ENCODE measurements at regions not wholly inside any gene's neighbourhood (a gene's known extent, or its start where the extent isn't known, plus 50 kb on each side); places are given as distances from the start of the nearest gene placed in this dataset.

- no peak for TF ChIP-seq POLR2A (IDR thresholded peaks at IDR 0.05)
- TF ChIP-seq CTCF (IDR thresholded peaks at IDR 0.05 in 4 of 5, conservative IDR thresholded peaks at IDR 0.05 in 1 of 5) = no peak
Observed at GRCh38 chr7:18202315-18203045, 174.8 kb upstream of the PRPS1L1 start.

Data from gastrocnemius medialis (tissue), 4 donors.